Right lobe of liver (tissue), 6 donors: ENCODE measurements at regions not wholly inside any gene's neighbourhood (a gene's known extent, or its start where the extent isn't known, plus 50 kb on each side); places are given as distances from the start of the nearest gene placed in this dataset.

Source experiments
- ATAC-seq, 4 donors: fragments of 200-7000 bp; cut with Tn5 transposase; one replicate each; pipeline ENCODE4 v1.9.1; 2020; ENCODE audit warnings: mild to moderate bottlenecking in 4 of 4, moderate library complexity in 4 of 4
- DNase-seq, 3 donors: peaks; one replicate each; pipeline ENCODE4 v3.0.0-alpha.2; 2020
- H3K27ac ChIP-seq, 3 donors: fragments of 200-600 bp; one replicate each; pipeline ENCODE4 v1.8.0; 2022
- H3K27me3 ChIP-seq, 2 donors: fragments of 200-600 bp; one replicate each; pipeline ENCODE4 v1.8.0; 2022
- H3K36me3 ChIP-seq, 4 donors: fragments of 200-600 bp; sonication (generic) in 1 of 4; one replicate each; pipeline versions ENCODE4 v1.5.1 to v1.8.0; 2017 to 2022; ENCODE audit warnings: control low read depth in 1 of 4
- H3K4me1 ChIP-seq, 4 donors: fragments of 200-600 bp; sonication (generic) in 1 of 4; one replicate each; pipeline versions ENCODE4 v1.5.1 to v1.8.0; 2017 to 2022; ENCODE audit warnings: control low read depth in 1 of 4
- H3K4me3 ChIP-seq, 3 donors: fragments of 200-600 bp; one replicate each; pipeline ENCODE4 v1.8.0; 2022
- H3K9me3 ChIP-seq, 4 donors: fragments of 200-600 bp; sonication (generic) in 1 of 4; one replicate each; pipeline versions ENCODE4 v1.5.1 to v1.8.0; 2017 to 2022; ENCODE audit warnings: control low read depth in 1 of 4
- POLR2A ChIP-seq: fragments of 450-650 bp; IDR thresholded peaks from one replicate; pipeline ENCODE4 v1.6.1; 2017; ENCODE audit warnings: antibody characterized with exemption, mild to moderate bottlenecking
- WGBS: methylation state at CpG from one replicate; pipeline ENCODE4 v1.1.6; 2018; ENCODE audit warnings: low coverage, low lambda C conversion rate; ENCODE audit not compliant: insufficient coverage; ENCODE audit errors: missing lambda C conversion rate; 5-methylcytosine and 5-hydroxymethylcytosine counted together
- intact Hi-C, 2 donors: fragments of 100-400 bp; cut with DNase I; formaldehyde crosslinking; loops; one replicate each; pipeline versions ENCODE4 v1.11.2 to v1.14.1; 2022
- TF ChIP-seq, protein P1 (sequence below), 4 donors: fragments of 200-600 bp in 3 of 4; fragments of 450-650 bp in 1 of 4; IDR thresholded peaks; one replicate each; pipeline versions ENCODE4 v1.5.1 to v1.8.0; 2016 to 2022; ENCODE audit warnings: antibody characterized with exemption in 4 of 4, mild to moderate bottlenecking in 2 of 4
- donor health status: DM: no; HTN: yes; CAD: no.
- donor health status: DM: no; HTN: no; CAD: no.
- donor health status: DM: no; HTN: no; CAD: no.
- donor health status: DM: no; HTN: yes; CAD: no.
- donor health status: DM: no; HTN: yes; CAD: no.

DNA sequence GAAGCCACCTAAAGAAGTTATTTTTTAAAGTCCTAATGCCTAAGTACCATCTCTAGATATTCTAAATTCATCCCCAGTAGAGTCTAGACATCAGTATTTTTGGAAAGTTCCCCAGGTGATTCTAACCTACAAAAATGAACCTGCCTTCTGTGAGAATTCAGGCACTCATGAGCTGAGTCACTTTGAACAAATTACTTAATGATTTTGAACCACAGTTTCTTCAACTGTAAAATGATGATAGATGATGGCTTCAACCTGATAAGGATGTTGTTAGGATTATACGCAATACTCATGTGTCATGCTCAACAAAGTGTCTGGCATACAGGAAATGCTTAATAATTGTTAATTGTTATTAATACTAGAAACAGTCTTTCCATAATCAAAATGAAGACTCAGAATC is 82.8 kb upstream of the OR5AK2 start:
- no peak overlapping the region for H3K4me3 ChIP-seq
- no peak for ATAC-seq
- H3K27me3 ChIP-seq: no peaks in the 10 kb centered on the region
- H3K36me3 ChIP-seq: no peaks in the 10 kb centered on the region
- 59% methylated on average over 1 of the region's 1 CpG for WGBS
- no peaks in the 10 kb centered on the region for H3K4me1 ChIP-seq
- no peak for DNase-seq
- no peak for TF ChIP-seq POLR2A
- TF ChIP-seq, protein P1, sequence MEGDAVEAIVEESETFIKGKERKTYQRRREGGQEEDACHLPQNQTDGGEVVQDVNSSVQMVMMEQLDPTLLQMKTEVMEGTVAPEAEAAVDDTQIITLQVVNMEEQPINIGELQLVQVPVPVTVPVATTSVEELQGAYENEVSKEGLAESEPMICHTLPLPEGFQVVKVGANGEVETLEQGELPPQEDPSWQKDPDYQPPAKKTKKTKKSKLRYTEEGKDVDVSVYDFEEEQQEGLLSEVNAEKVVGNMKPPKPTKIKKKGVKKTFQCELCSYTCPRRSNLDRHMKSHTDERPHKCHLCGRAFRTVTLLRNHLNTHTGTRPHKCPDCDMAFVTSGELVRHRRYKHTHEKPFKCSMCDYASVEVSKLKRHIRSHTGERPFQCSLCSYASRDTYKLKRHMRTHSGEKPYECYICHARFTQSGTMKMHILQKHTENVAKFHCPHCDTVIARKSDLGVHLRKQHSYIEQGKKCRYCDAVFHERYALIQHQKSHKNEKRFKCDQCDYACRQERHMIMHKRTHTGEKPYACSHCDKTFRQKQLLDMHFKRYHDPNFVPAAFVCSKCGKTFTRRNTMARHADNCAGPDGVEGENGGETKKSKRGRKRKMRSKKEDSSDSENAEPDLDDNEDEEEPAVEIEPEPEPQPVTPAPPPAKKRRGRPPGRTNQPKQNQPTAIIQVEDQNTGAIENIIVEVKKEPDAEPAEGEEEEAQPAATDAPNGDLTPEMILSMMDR (IDR thresholded peaks at IDR 0.05): no peak
- no peak overlapping the region for H3K27ac ChIP-seq
- no peaks in the 10 kb centered on the region for H3K9me3 ChIP-seq
- intact Hi-C loops: no loop called here

DNA sequence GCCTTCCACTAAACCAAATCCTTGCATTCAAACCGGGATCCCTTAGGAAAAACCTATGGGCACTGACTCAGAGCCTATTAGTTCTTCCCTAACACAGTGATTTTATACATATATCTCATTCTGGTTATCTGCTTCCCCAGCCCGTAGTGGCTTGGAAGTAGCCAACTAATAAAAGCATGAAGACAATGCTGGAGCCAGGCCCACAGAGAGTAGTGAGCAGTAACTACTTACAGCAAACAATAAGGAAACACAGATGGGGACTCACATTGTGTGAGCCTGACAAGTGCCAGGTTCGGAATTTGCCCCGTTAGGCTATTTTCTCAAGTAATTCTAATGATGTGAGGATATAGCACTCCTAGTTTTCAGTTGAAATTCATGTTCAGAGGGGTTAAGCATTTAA is 83.3 kb upstream of the OR5AK2 start:
- Histone ChIP-seq H3K36me3 (no peaks in the 10 kb centered on the region), H3K27ac (no peak overlapping the region), H3K4me3 (no peak overlapping the region), H3K27me3 (no peaks in the 10 kb centered on the region), H3K4me1 (no peaks in the 10 kb centered on the region), H3K9me3 (no peaks in the 10 kb centered on the region)
- intact Hi-C loops: no loop called here
- TF ChIP-seq POLR2A: no peak
- TF ChIP-seq, protein P1 (IDR thresholded peaks at IDR 0.05): no peak
- WGBS: 60% methylated on average over 4 of the region's 4 CpGs
- no peak for ATAC-seq
- DNase-seq: no peak

DNA sequence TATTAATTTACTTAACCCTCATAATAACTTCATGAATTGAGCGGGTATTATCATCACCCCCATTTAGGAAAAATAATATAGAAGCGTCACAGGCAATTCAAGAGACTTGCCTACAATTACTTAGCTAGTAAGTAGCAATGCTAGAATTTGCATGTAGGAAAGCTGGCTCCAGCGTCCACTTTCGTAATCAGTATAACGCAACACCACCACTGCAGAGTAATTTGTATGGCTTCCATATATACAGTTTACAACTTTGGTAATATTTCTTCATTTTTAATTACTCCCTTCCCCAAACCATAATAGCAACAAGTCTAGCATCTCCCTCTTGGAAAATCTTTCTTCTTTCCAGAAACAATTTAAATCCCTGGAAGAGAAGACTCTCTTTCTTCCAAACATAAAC is 89.9 kb upstream of the OR5AK2 start:
- Histone ChIP-seq H3K4me3 (no peak overlapping the region), H3K36me3 (no peaks in the 10 kb centered on the region), H3K27me3 (no peaks in the 10 kb centered on the region), H3K9me3 (no peaks in the 10 kb centered on the region), H3K4me1 (no peaks in the 10 kb centered on the region), H3K27ac (no peak overlapping the region)
- ATAC-seq (no peak), DNase-seq (no peak)
- 71% methylated on average over 5 of the region's 5 CpGs for WGBS
- intact Hi-C loops: no loop called here
- TF ChIP-seq, protein P1 (IDR thresholded peaks at IDR 0.05): no peak
- no peak for TF ChIP-seq POLR2A

DNA sequence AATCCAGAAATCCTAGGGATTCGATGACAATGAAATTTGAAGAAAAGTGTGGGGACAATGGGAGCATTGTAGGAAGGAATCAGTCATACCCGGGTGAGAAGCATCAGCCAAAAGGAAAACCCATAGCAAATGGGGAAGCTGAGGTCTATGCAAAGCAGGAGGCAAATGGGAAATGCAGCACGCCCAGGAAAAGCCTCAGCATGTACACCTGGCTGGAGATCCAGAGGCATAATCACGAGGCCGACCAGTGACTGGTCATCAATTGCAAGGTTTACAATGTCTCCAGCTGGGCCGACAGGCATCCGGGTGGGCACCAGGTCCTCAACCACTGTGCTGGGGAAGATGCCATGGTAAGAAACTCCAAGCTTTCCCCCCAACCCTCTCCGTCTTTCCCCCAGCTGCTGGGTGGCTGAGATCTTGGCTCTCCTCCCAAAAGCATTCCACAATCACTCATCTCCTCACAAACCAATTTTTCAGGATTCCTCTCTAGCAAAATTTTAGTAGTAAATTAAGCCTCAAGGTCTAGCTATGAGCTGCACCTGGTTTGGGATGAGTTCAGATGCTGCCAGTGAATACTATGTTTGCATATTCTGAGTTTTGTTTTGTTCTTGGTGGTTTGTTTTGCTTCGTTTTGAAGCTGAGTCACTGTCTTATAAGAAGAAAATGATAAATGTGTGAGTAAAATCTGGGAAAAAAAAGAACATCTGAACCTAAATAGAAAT is 98.0 kb upstream of the OR5AK2 start:
- DNase-seq: no peak
- 40% methylated on average over 5 of the region's 9 CpGs for WGBS
- no peaks in the 10 kb centered on the region for H3K27me3 ChIP-seq
- ATAC-seq: no peak
- intact Hi-C loops: no loop called here
- no peak overlapping the region for H3K27ac ChIP-seq
- H3K9me3 ChIP-seq: no peaks in the 10 kb centered on the region
- no peaks in the 10 kb centered on the region for H3K4me1 ChIP-seq
- TF ChIP-seq, protein P1 (IDR thresholded peaks at IDR 0.05): no peak
- no peak for TF ChIP-seq POLR2A
- H3K36me3 ChIP-seq: no peaks in the 10 kb centered on the region
- no peak overlapping the region for H3K4me3 ChIP-seq

DNA sequence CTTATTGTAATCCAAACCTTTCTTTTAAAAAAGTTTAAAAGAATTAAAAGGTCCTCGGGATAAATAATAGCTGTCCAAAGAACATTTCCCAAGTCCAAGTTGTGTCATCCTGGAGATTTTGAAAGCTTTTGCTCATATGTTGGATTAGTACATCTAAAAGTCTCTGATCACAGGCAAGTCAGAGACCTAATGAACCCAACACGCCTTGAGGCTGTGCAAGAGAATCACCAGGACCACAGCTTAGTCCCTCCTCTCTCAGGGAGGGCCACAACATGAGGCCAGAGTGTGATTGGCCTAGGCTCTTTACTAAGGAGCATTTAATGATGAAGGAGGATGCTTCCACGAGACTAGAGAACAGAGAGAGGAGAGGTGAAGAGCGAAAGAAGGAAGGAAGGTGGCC is 98.7 kb upstream of the OR5AK2 start:
- H3K4me1 ChIP-seq: no peaks in the 10 kb centered on the region
- H3K36me3 ChIP-seq: no peaks in the 10 kb centered on the region
- no peak overlapping the region for H3K4me3 ChIP-seq
- ATAC-seq (no peak), DNase-seq (no peak)
- no peaks in the 10 kb centered on the region for H3K27me3 ChIP-seq
- TF ChIP-seq, protein P1 (IDR thresholded peaks at IDR 0.05): no peak
- TF ChIP-seq POLR2A: no peak
- intact Hi-C loops: no loop called here
- no peak overlapping the region for H3K27ac ChIP-seq
- H3K9me3 ChIP-seq: no peaks in the 10 kb centered on the region
- WGBS: 46% methylated on average over 4 of the region's 4 CpGs
